ENCODE measurements at regions not wholly inside any gene's neighbourhood (a gene's known extent, or its start where the extent isn't known, plus 50 kb on each side); places are given as distances from the start of the nearest gene placed in this dataset.

DNA sequence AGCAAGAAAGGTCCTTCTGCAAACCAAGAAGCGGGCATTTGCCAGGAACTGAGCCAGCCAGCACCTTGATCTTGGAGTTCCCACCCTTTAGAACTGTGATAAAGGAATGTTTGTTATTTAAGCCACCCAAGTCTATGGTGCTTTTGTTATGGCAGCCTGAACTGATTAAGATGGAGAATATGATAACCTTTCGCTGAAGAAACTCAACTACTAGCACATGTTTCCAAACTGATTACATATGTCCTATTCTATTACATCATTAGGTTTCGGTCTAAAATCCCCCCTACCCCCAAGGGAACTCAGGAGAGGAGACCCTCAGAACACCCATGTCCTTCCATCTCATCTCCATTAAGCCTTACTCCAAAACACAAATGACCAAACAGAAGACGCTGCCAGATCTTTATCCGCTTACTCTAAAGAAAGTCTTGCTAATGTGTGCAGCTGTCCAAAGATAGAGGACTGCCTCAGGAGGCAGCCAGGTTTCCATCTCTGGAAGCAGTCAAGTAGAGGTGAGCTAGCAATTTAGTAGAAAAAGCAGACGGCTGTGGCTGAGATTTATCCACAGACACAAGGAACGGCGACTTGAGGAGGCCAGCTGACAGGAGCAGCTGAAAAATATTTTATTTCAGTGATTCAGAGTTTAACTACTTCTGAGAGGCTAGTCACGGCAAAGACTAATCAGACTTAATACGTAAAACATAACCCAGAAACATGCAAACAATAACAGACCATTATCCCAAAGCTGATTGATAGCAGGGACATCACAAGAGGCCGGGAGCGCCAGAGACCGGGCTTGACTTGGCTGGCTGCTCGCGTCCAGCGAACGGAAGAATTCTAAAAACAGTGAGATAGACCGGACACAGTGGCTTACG, 611.4 kb upstream of the CDH5 start:
- Histone ChIP-seq H3F3A (ENCODE audit: control insufficient read depth, insufficient read depth) (no peaks in the 10 kb centered on the region), H3K4me1 (ENCODE audit: control insufficient read depth, low read length) (no peaks in the 10 kb centered on the region), H3K27me3 (ENCODE audit: control insufficient read depth, low read length) (no peaks in the 10 kb centered on the region), H3K9me2 (replicated peaks; ENCODE audit: control insufficient read depth, low read length) (no peaks in the 10 kb centered on the region), H4K20me1 (ENCODE audit: control insufficient read depth, insufficient read depth, low read depth, low read length) (no peaks in the 10 kb centered on the region), H3K36me3 (ENCODE audit: control insufficient read depth, low read length) (no peaks in the 10 kb centered on the region), H3K4me3 (ENCODE audit: low read length) (no peak overlapping the region), H3K4me2 (ENCODE audit: low read length) (no peak overlapping the region), H3K79me2 (ENCODE audit: control insufficient read depth, low read length) (no peaks in the 10 kb centered on the region), H3K27ac (ENCODE audit: low read depth, low read length) (no peak overlapping the region), H3K9me3 (ENCODE audit: control insufficient read depth, insufficient read depth, low read length) (no peaks in the 10 kb centered on the region; the same call in 1 of the 2 replicates)
- TF ChIP-seq, protein P1, sequence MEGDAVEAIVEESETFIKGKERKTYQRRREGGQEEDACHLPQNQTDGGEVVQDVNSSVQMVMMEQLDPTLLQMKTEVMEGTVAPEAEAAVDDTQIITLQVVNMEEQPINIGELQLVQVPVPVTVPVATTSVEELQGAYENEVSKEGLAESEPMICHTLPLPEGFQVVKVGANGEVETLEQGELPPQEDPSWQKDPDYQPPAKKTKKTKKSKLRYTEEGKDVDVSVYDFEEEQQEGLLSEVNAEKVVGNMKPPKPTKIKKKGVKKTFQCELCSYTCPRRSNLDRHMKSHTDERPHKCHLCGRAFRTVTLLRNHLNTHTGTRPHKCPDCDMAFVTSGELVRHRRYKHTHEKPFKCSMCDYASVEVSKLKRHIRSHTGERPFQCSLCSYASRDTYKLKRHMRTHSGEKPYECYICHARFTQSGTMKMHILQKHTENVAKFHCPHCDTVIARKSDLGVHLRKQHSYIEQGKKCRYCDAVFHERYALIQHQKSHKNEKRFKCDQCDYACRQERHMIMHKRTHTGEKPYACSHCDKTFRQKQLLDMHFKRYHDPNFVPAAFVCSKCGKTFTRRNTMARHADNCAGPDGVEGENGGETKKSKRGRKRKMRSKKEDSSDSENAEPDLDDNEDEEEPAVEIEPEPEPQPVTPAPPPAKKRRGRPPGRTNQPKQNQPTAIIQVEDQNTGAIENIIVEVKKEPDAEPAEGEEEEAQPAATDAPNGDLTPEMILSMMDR (IDR thresholded peaks at IDR 0.05; ENCODE audit: low read depth, low read length, poor library complexity, severe bottlenecking): no peak
- no peak for TF ChIP-seq EZH2phosphoT487 (IDR thresholded peaks at IDR 0.05; ENCODE audit: borderline replicate concordance, low read length)

DNA sequence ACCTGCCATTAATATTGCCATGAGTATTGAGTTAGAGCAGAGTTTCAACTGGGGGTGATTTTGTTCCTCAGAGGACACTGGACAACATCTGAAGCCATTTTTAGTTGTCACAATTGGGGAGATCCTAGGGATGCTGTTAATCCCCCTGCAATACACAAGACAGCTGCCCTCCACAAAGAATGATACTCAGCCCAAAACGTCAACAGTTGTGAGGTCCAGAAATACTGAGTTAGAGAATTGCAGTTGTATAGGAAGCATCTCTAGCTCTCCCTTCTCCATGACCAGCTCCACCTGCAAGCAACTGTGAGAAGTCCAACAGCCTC, 614.0 kb upstream of the CDH5 start:
- no peaks in the 10 kb centered on the region for H3K36me3 ChIP-seq (ENCODE audit: control insufficient read depth, low read length)
- H3K4me3 ChIP-seq (ENCODE audit: low read length): no peak overlapping the region
- TF ChIP-seq, protein P1 (IDR thresholded peaks at IDR 0.05; ENCODE audit: low read depth, low read length, poor library complexity, severe bottlenecking): no peak
- no peak for TF ChIP-seq EZH2phosphoT487 (IDR thresholded peaks at IDR 0.05; ENCODE audit: borderline replicate concordance, low read length)
- no peaks in the 10 kb centered on the region for H3K27me3 ChIP-seq (ENCODE audit: control insufficient read depth, low read length)
- no peaks in the 10 kb centered on the region for H4K20me1 ChIP-seq (ENCODE audit: control insufficient read depth, insufficient read depth, low read depth, low read length)
- H3F3A ChIP-seq (ENCODE audit: control insufficient read depth, insufficient read depth): no peaks in the 10 kb centered on the region
- no peaks in the 10 kb centered on the region for H3K9me3 ChIP-seq (ENCODE audit: control insufficient read depth, insufficient read depth, low read length)
- no peaks in the 10 kb centered on the region for H3K4me1 ChIP-seq (ENCODE audit: control insufficient read depth, low read length)
- no peaks in the 10 kb centered on the region for H3K79me2 ChIP-seq (ENCODE audit: control insufficient read depth, low read length)
- no peak overlapping the region for H3K27ac ChIP-seq (ENCODE audit: low read depth, low read length)
- no peak overlapping the region for H3K4me2 ChIP-seq (ENCODE audit: low read length)
- no peaks in the 10 kb centered on the region for H3K9me2 ChIP-seq (replicated peaks; ENCODE audit: control insufficient read depth, low read length)

DNA sequence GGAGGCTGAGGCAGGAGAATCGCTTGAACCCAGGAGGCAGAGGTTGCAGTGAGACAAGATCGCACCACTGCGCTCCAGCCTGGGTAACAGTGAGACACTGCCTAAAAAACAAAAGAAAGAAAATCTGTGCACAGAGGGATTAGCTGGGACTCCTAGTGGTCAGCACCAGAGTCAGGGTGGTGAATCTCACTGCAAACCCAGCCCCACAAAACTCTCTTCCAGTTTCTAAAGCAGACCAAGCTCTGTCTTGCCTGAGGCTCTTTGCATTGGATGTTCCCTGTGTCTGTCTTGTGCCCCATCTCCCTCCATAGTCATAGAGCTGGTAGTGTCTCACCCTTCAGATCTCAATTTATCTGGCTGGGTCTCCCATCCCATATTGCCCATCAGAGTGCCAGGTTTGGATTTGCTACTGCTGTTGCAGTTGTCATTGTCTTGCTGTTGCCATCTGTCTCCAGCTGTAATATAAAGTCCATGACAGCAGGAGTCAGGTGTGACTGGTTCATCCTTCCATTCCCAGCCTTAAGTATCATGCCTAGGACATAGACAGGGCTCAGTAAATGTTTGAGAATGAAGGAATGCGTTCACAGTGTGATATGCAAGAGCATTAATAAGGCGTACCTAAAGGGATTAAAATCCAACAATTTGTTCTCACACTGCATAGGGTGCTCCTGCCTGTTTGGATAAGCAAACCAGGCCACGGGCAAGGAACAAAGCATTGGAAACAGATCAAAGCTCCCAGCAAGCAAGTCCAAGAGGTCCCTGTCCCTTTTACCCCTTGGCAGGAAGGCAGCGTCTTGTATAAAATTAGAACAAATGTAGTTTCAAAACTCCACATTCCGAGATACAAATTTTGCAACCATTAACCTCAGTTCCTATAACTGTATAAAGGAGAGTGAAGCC, 614.6 kb upstream of the CDH5 start:
- no peak overlapping the region for H3K4me2 ChIP-seq (ENCODE audit: low read length)
- H3K27me3 ChIP-seq (ENCODE audit: control insufficient read depth, low read length): no peaks in the 10 kb centered on the region
- H3K4me1 ChIP-seq (ENCODE audit: control insufficient read depth, low read length): no peaks in the 10 kb centered on the region
- H3K4me3 ChIP-seq (ENCODE audit: low read length): no peak overlapping the region
- no peak overlapping the region for H3K27ac ChIP-seq (ENCODE audit: low read depth, low read length)
- no peaks in the 10 kb centered on the region for H3K9me2 ChIP-seq (replicated peaks; ENCODE audit: control insufficient read depth, low read length)
- no peaks in the 10 kb centered on the region for H3K79me2 ChIP-seq (ENCODE audit: control insufficient read depth, low read length)
- H3K36me3 ChIP-seq (ENCODE audit: control insufficient read depth, low read length): no peaks in the 10 kb centered on the region
- no peaks in the 10 kb centered on the region for H4K20me1 ChIP-seq (ENCODE audit: control insufficient read depth, insufficient read depth, low read depth, low read length)
- no peaks in the 10 kb centered on the region for H3K9me3 ChIP-seq (ENCODE audit: control insufficient read depth, insufficient read depth, low read length)
- H3F3A ChIP-seq (ENCODE audit: control insufficient read depth, insufficient read depth): no peaks in the 10 kb centered on the region
- TF ChIP-seq EZH2phosphoT487 (IDR thresholded peaks at IDR 0.05; ENCODE audit: borderline replicate concordance, low read length): no peak
- TF ChIP-seq, protein P1 (IDR thresholded peaks at IDR 0.05; ENCODE audit: low read depth, low read length, poor library complexity, severe bottlenecking): no peak

Measured in DOHH2 (cell line).